Ectodermal cell (in vitro differentiated cells): ENCODE measurements at regions not wholly inside any gene's neighbourhood (a gene's known extent, or its start where the extent isn't known, plus 50 kb on each side); places are given as distances from the start of the nearest gene placed in this dataset.
"Not testable (repeated sequence)": the region's sequence is repeated elsewhere in the genome, so short reads cannot be mapped to it uniquely, and the experiment has no call there.

Experiments
- H3K27ac ChIP-seq: 2 replicates; pipeline ENCODE4 v1.7.0; 2013; ENCODE audit warnings: mild to moderate bottlenecking, low read depth, low read length; ENCODE audit not compliant: insufficient read depth, poor library complexity, severe bottlenecking
- H3K27me3 ChIP-seq: 2 replicates; pipeline ENCODE4 v1.7.0; 2013; ENCODE audit warnings: mild to moderate bottlenecking, low read length; ENCODE audit not compliant: insufficient read depth, control insufficient read depth, poor library complexity, severe bottlenecking
- H3K36me3 ChIP-seq: one replicate; pipeline ENCODE4 v1.7.0; 2013; ENCODE audit warnings: low read length; ENCODE audit not compliant: control insufficient read depth, insufficient read depth
- H3K4me1 ChIP-seq: one replicate; pipeline ENCODE4 v1.7.0; 2013; ENCODE audit warnings: low read length; ENCODE audit not compliant: control insufficient read depth, insufficient read depth
- H3K4me3 ChIP-seq: 2 replicates; pipeline ENCODE4 v1.7.0; 2013; ENCODE audit warnings: low read depth, low read length, control low read depth; ENCODE audit not compliant: insufficient read depth
- H3K9me3 ChIP-seq: 2 replicates; pipeline ENCODE4 v1.7.0; 2013; ENCODE audit warnings: mild to moderate bottlenecking, low read length, moderate library complexity; ENCODE audit not compliant: control insufficient read depth
- WGBS, 2 experiments: methylation state at CpG; one replicate each; pipeline ENCODE4 v1.1.7; 2013; ENCODE audit warnings: missing lambda C conversion rate in 2 of 2; 5-methylcytosine and 5-hydroxymethylcytosine counted together

- H3K36me3 ChIP-seq, H3K27me3 ChIP-seq: not testable (repeated sequence)
- WGBS, 2 experiments, result 76 to 85% methylated on average over 2 of the region's 5 CpGs
Measured at GRCh38 chr16:18118684-18119083, 217.9 kb downstream of the NPIPA8 start.

DNA sequence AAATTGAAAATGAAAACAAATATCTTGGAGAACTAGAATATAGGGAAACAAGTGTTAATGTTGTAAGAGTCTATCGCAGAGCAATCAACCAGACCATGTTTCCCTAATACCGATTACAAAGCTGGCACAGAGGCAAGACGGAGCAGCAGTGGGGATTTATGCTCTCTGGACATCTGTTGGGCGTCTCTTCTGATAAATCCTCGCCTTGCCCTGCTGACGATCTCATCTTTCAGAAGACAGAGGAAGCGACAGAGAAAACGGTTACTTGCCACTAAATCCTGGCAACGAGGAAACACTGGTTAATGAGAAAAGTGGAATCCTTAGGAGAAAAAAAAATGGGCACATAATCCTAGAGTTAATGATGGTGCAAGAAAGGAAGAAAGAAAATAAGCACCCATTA, 218.5 kb downstream of the NPIPA8 start:
- H3K4me3 ChIP-seq, H3K36me3 ChIP-seq, H3K4me1 ChIP-seq, H3K9me3 ChIP-seq, H3K27ac ChIP-seq, H3K27me3 ChIP-seq: not testable (repeated sequence)
- 91 to 93% methylated on average over 9 of the region's 9 CpGs for WGBS, 2 experiments

More at GRCh38 chr16:18118684-18119083, 217.9 kb downstream of the NPIPA8 start:
- H3K4me3 ChIP-seq, H3K4me1 ChIP-seq, H3K9me3 ChIP-seq, H3K27ac ChIP-seq: not testable (repeated sequence)

- H3K9me3 ChIP-seq, H3K36me3 ChIP-seq, H3K27ac ChIP-seq, H3K4me3 ChIP-seq, H3K27me3 ChIP-seq, H3K4me1 ChIP-seq: not testable (repeated sequence)
- no CpG with 5 or more reads among the region's 2 CpGs for WGBS, 2 experiments
Measured at GRCh38 chr16:18104412-18104811, 232.1 kb downstream of the NPIPA8 start.

GRCh38 chr16:18101077-18101476, 235.5 kb downstream of the NPIPA8 start:
- H3K27ac ChIP-seq, H3K36me3 ChIP-seq, H3K4me1 ChIP-seq, H3K9me3 ChIP-seq, H3K27me3 ChIP-seq, H3K4me3 ChIP-seq: not testable (repeated sequence)
- WGBS, 2 experiments, result no CpG with 5 or more reads among the region's 2 CpGs

DNA sequence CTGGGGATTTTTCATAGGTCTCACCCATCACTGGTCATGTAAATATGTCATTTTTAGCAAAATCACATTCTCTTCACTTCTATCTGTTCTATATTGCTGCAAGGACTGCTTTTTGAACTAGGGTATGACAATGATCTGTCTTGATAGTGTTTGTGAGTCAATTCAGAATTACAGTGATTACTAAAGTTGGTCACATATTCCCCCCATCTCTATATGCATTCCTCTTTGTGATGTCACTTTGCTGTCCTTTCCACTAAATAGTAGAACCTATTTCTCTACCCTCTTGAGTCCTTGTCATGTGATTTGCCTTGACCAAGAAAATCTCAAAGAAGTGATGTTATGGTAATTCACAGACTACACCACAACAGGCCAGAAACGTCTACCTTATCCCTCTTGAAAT, 243.9 kb downstream of the NPIPA8 start:
- H3K9me3 ChIP-seq, H3K36me3 ChIP-seq: not testable (repeated sequence)
- 83% methylated on average over 1 of the region's 1 CpG; no CpG with 5 or more reads in 1 of the 2 experiments for WGBS, 2 experiments

DNA sequence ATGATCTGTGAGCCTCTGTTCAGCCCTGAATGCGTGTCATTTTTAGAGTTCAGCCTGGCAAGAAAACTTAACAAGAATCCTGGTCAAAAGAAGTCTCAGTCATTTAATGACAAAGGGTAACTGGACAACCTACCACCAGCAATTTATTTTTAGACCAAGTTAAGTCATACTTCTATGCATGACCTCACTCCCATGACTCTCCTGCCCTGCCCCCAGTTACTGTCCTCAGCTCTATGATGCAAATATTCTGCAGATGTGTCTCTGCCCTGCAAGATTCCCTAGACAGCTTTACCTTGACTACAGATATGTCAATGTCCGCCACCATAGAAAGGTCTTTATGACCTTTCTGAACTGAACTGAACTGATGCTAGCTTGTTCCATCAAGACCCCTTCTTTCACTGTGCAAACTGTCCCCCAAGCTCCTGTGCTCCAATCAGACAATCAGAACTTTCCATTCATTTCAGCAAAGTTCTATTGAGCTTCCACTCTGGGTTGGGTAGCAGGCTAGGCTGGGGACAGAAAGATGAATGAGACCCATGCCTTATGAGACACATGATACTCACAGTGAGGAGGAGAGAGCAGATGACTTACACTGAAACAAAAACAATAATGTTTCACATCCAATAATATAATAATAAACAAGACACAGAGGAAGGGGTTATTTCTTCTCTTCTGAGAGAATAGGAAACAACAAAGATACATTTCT, 255.7 kb downstream of the NPIPA8 start:
- 93 to 94% methylated on average over 1 of the region's 2 CpGs for WGBS, 2 experiments
- not testable (repeated sequence) for H3K27me3 ChIP-seq, H3K4me1 ChIP-seq, H3K27ac ChIP-seq, H3K9me3 ChIP-seq, H3K4me3 ChIP-seq, H3K36me3 ChIP-seq

More for the DNA sequence above, 243.9 kb downstream of the NPIPA8 start:
- not testable (repeated sequence) for H3K27me3 ChIP-seq, H3K4me3 ChIP-seq, H3K4me1 ChIP-seq, H3K27ac ChIP-seq

DNA sequence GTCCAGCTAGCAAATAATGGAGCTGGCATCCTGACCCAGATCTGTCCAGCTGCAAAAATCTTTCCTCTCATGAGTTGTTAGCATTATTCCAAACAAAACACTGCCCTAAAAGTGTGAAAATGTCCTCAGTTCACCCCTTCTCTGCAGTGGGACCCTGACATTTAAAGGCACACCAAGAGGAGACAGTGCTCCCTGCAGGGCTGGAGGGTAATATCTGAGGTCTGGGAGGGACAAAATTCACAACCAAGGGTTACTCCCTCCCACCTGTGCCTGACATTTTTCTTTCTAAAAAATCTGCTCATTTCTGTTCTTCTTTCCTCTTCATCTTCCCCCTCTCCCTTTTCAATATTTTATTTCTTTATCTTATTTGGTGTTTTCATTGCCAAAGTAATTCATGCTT, 258.6 kb downstream of the NPIPA8 start:
- not testable (repeated sequence) for H3K36me3 ChIP-seq, H3K4me1 ChIP-seq, H3K4me3 ChIP-seq, H3K27ac ChIP-seq, H3K9me3 ChIP-seq, H3K27me3 ChIP-seq

DNA sequence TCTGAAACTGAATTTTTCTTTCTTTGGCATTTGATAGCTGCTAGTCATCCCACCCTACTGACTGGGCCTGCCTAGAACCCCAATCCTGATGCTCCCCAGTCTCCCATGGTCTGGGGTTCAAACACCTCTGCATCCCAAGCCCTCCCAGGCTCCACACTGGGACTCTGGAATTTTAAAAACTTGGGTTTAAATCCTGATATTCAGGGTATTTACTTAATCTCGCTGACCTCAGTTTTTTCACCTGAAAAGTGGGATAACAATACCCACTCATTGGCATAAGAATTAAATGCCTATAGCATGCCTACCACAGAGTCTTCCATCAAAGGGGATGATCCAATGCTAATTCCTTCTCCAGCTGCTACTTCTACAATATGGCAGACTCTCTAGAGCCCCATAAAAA, 264.4 kb downstream of the NPIPA8 start:
- no peaks in the 10 kb centered on the region for H3K4me1 ChIP-seq
- H3K36me3 ChIP-seq, result no peaks in the 10 kb centered on the region
- no peaks in the 10 kb centered on the region for H3K27me3 ChIP-seq
- H3K4me3 ChIP-seq, result no peak overlapping the region
- no peaks in the 10 kb centered on the region for H3K9me3 ChIP-seq
- 78 to 85% methylated on average over 1 of the region's 1 CpG for WGBS, 2 experiments
- H3K27ac ChIP-seq, result no peak overlapping the region

- no peak overlapping the region for H3K4me3 ChIP-seq
- H3K4me1 ChIP-seq, result no peaks in the 10 kb centered on the region
- no peaks in the 10 kb centered on the region for H3K36me3 ChIP-seq
Measured at GRCh38 chr16:18069683-18070082, 266.9 kb downstream of the NPIPA8 start.

GRCh38 chr16:18068477-18068876, 268.1 kb downstream of the NPIPA8 start:
- Histone ChIP-seq H3K4me3 (no peak overlapping the region), H3K27ac (no peak overlapping the region), H3K27me3 (no peaks in the 10 kb centered on the region), H3K9me3 (no peaks in the 10 kb centered on the region), H3K36me3 (no peaks in the 10 kb centered on the region), H3K4me1 (no peaks in the 10 kb centered on the region)

More at GRCh38 chr16:18069683-18070082, 266.9 kb downstream of the NPIPA8 start:
- H3K9me3 ChIP-seq, result no peaks in the 10 kb centered on the region
- H3K27me3 ChIP-seq, result no peaks in the 10 kb centered on the region
- H3K27ac ChIP-seq, result no peak overlapping the region

DNA sequence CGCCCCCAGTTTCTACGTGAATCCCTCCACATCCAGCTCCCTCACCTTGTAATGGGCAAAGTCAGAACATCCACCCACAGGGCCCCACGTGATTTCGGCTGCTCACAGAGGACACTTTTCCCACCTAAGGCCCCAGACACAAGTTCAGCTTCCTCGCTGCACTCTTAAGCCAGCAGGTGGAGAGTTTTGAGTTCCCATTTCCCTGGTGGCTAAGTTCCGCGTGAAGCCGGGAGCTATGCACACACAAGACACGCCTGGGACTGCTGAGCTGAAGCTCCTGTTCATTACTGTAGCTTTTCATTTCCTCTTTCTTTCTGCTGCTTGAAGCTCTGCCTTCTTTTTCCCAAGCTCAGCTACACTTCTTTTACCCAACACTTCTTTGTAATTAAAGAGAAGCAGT, 273.8 kb downstream of the NPIPA8 start:
- H3K9me3 ChIP-seq, result no peaks in the 10 kb centered on the region
- 76 to 78% methylated on average over 9 of the region's 9 CpGs for WGBS, 2 experiments
- H3K36me3 ChIP-seq, result no peaks in the 10 kb centered on the region
- no peaks in the 10 kb centered on the region for H3K4me1 ChIP-seq
- no peak overlapping the region for H3K4me3 ChIP-seq
- H3K27ac ChIP-seq, result no peak overlapping the region
- H3K27me3 ChIP-seq, result no peaks in the 10 kb centered on the region
